HL-60/S4 treated with phorbol 12-myristate 13-acetate at 8.2 ng/mL for 4 days and 3 days (cell line): ENCODE measurements at regions not wholly inside any gene's neighbourhood (a gene's known extent, or its start where the extent isn't known, plus 50 kb on each side); places are given as distances from the start of the nearest gene placed in this dataset.

ENCODE experiments used
- in situ Hi-C: fragments of 300-500 bp; cut with MboI; formaldehyde crosslinking; loops from 2 replicates; pipeline ENCODE4 v1.15.0; 2022; ENCODE audit warnings: low sequenced_read_pairs

- in situ Hi-C loops, result no loop called here
Measured at GRCh38 chr15:39192979-39193560, 387.8 kb upstream of the THBS1 start.

GRCh38 chr15:39193611-39194010 lies 387.3 kb upstream of the THBS1 start:
- in situ Hi-C loops, result no loop called here

- in situ Hi-C loops, result no loop called here
Measured at GRCh38 chr15:39194106-39194830, 386.6 kb upstream of the THBS1 start.

GRCh38 chr15:39195961-39196486 lies 384.9 kb upstream of the THBS1 start:
- in situ Hi-C loops, result no loop called here

- in situ Hi-C loops, result no loop called here
Measured at GRCh38 chr15:39198044-39199000, 382.6 kb upstream of the THBS1 start.

- in situ Hi-C loops, result no loop called here
Measured at GRCh38 chr15:39199076-39199475, 381.8 kb upstream of the THBS1 start.

- in situ Hi-C loops, result no loop called here
Measured at GRCh38 chr15:39200586-39200985, 380.3 kb upstream of the THBS1 start.

- in situ Hi-C loops, result no loop called here
Measured at GRCh38 chr15:39202641-39203040, 378.2 kb upstream of the THBS1 start.

- in situ Hi-C loops, result no loop called here
Measured at GRCh38 chr15:39204031-39204430, 376.8 kb upstream of the THBS1 start.

GRCh38 chr15:39205081-39205480 lies 375.8 kb upstream of the THBS1 start:
- in situ Hi-C loops, result no loop called here

GRCh38 chr15:39205506-39206371 lies 375.1 kb upstream of the THBS1 start:
- in situ Hi-C loops, result no loop called here

- in situ Hi-C loops, result no loop called here
Measured at GRCh38 chr15:39207532-39208115, 373.3 kb upstream of the THBS1 start.

GRCh38 chr15:39208187-39208586 lies 372.7 kb upstream of the THBS1 start:
- in situ Hi-C loops, result no loop called here

GRCh38 chr15:39209548-39210211 lies 371.2 kb upstream of the THBS1 start:
- in situ Hi-C loops, result no loop called here

- in situ Hi-C loops, result no loop called here
Measured at GRCh38 chr15:39211108-39211979, 369.5 kb upstream of the THBS1 start.

- in situ Hi-C loops, result no loop called here
Measured at GRCh38 chr15:39213385-39213840, 367.5 kb upstream of the THBS1 start.

- in situ Hi-C loops, result no loop called here
Measured at GRCh38 chr15:39215015-39215414, 365.9 kb upstream of the THBS1 start.

- in situ Hi-C loops, result no loop called here
Measured at GRCh38 chr15:39216816-39217215, 364.1 kb upstream of the THBS1 start.
